ENCODE measurements at regions not wholly inside any gene's neighbourhood (a gene's known extent, or its start where the extent isn't known, plus 50 kb on each side); places are given as distances from the start of the nearest gene placed in this dataset.

GRCh38 chr7:81070956-81071355 is 152.1 kb upstream of the SEMA3C start:
- TF ChIP-seq CTCF (optimal IDR thresholded peaks at IDR 0.05 in 1 of 3, IDR thresholded peaks at IDR 0.05 in 1 of 3, conservative IDR thresholded peaks at IDR 0.05 in 1 of 3; ENCODE audit: extremely low read depth in 1 of 3, insufficient read depth in 2 of 3, low read length in 3 of 3) (no peak), EZH2 (IDR thresholded peaks at IDR 0.05; ENCODE audit: low read length) (no peak)
